Gastrocnemius medialis (tissue), 4 donors: ENCODE measurements at regions not wholly inside any gene's neighbourhood (a gene's known extent, or its start where the extent isn't known, plus 50 kb on each side); places are given as distances from the start of the nearest gene placed in this dataset.
"Not testable (repeated sequence)": the region's sequence is repeated elsewhere in the genome, so short reads cannot be mapped to it uniquely, and the experiment has no call there.

ENCODE experiments used
- ATAC-seq, 2 donors: fragments of 150-250 bp; one replicate each; pipeline ENCODE4 v1.9.1; 2016
- DNase-seq, 2 donors: peaks; one replicate each; pipeline ENCODE4 v3.0.0-alpha.2; 2019
- H3K27ac ChIP-seq, 4 donors: fragments of 200-600 bp; sonication (generic); 1 replicate in 1 of 4; 2 replicates in 3 of 4; pipeline ENCODE4 v1.5.1; 2016 to 2018; ENCODE audit warnings: mild to moderate bottlenecking in 2 of 4, moderate library complexity in 1 of 4
- H3K27me3 ChIP-seq, 3 donors: fragments of 200-600 bp; sonication (generic) in 2 of 3; 1 replicate in 1 of 3; 2 replicates in 2 of 3; pipeline versions ENCODE4 v1.5.1 to v1.6.0; 2016 to 2019; ENCODE audit warnings: mild to moderate bottlenecking in 1 of 3, moderate library complexity in 1 of 3
- H3K36me3 ChIP-seq, 2 donors: fragments of 200-600 bp; sonication (generic) in 1 of 2; one replicate each; pipeline ENCODE4 v1.5.1; 2017 to 2018
- H3K4me1 ChIP-seq, 2 donors: fragments of 200-600 bp; sonication (generic) in 1 of 2; one replicate each; pipeline ENCODE4 v1.5.1; 2016 to 2017; ENCODE audit warnings: mild to moderate bottlenecking in 2 of 2
- H3K4me3 ChIP-seq, 4 donors: fragments of 200-600 bp; sonication (generic) in 3 of 4; 1 replicate in 1 of 4; 2 replicates in 3 of 4; pipeline ENCODE4 v1.5.1; 2016 to 2019; ENCODE audit warnings: mild to moderate bottlenecking in 2 of 4
- H3K9me3 ChIP-seq, 3 donors: fragments of 200-600 bp; sonication (generic) in 2 of 3; 1 replicate in 1 of 3; 2 replicates in 2 of 3; pipeline ENCODE4 v1.5.1; 2016 to 2019
- POLR2A ChIP-seq, 2 donors: fragments of 450-650 bp; IDR thresholded peaks; one replicate each; pipeline ENCODE4 v1.6.1; 2017; ENCODE audit warnings: antibody characterized with exemption in 2 of 2, mild to moderate bottlenecking in 2 of 2, moderate library complexity in 2 of 2
- in situ Hi-C, 4 donors: fragments of 200-750 bp; cut with MboI; loops; one replicate each; pipeline versions ENCODE4 v1.15.0 to v1.8.0; 2017; ENCODE audit warnings: low sequenced_read_pairs in 4 of 4
- intact Hi-C: fragments of 100-400 bp; cut with DNase I; formaldehyde crosslinking; loops from one replicate; pipeline ENCODE4 v1.15.1; 2023; ENCODE audit warnings: low total_unique reads
- TF ChIP-seq, protein P1 (sequence below), 5 experiments: fragments of 450-650 bp in 3 of 5; fragments of 200-600 bp in 2 of 5; sonication (generic) in 2 of 5; IDR thresholded peaks in 4 of 5; conservative IDR thresholded peaks in 1 of 5; 1 replicate in 4 of 5; 2 replicates in 1 of 5; pipeline ENCODE4 v1.5.1; 2016 to 2019; ENCODE audit warnings: antibody characterized with exemption in 5 of 5, mild to moderate bottlenecking in 3 of 5, moderate library complexity in 3 of 5

DNA sequence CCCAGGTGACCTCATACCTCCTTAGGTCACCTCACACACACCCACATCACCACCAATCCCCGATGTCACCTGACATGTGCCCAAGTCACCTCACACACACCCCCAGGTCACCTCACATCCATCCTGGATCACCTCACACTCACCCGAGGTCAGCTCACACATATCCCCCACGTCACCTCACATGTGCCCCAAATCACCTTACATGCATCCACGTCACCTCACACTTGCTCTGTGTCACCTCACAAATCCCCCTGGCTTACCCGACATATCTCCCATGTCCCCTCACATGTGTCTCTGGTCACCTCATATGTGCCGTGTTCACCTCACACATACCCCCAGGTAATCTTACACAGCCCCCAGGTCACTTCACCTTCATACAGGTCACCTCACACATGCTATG, 864.6 kb downstream of the TMEM121 start:
- Histone ChIP-seq H3K36me3 (no peaks in the 10 kb centered on the region), H3K9me3 (no peaks in the 10 kb centered on the region), H3K4me1 (no peaks in the 10 kb centered on the region), H3K4me3 (no peak overlapping the region), H3K27ac (no peak overlapping the region), H3K27me3 (no peaks in the 10 kb centered on the region)
- no peak for TF ChIP-seq POLR2A (IDR thresholded peaks at IDR 0.05)
- TF ChIP-seq, protein P1, sequence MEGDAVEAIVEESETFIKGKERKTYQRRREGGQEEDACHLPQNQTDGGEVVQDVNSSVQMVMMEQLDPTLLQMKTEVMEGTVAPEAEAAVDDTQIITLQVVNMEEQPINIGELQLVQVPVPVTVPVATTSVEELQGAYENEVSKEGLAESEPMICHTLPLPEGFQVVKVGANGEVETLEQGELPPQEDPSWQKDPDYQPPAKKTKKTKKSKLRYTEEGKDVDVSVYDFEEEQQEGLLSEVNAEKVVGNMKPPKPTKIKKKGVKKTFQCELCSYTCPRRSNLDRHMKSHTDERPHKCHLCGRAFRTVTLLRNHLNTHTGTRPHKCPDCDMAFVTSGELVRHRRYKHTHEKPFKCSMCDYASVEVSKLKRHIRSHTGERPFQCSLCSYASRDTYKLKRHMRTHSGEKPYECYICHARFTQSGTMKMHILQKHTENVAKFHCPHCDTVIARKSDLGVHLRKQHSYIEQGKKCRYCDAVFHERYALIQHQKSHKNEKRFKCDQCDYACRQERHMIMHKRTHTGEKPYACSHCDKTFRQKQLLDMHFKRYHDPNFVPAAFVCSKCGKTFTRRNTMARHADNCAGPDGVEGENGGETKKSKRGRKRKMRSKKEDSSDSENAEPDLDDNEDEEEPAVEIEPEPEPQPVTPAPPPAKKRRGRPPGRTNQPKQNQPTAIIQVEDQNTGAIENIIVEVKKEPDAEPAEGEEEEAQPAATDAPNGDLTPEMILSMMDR (IDR thresholded peaks at IDR 0.05 in 4 of 5, conservative IDR thresholded peaks at IDR 0.05 in 1 of 5), result no peak
- intact Hi-C loops (no loop called here), in situ Hi-C loops (no loop called here)
- DNase-seq (no peak), ATAC-seq (no peak)

DNA sequence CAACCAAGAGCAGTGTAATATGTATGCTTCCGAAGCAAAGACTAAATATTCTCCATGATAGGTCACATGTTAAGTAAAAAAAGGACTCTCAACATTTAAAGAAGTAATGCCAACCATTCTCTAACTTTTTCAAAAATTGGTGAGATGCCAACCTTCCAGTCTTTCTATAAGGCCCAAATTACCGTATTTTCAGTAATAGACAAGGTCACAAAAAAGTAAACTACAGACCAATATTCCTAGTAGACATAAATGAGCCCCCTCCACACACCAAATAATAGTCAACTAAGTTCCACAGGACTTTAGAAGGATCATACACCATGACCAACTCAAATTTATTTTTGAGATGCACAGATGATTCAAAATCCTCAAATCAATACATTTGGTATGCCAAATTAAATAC, 867.4 kb downstream of the TMEM121 start:
- Histone ChIP-seq H3K4me1 (no peaks in the 10 kb centered on the region), H3K9me3 (no peaks in the 10 kb centered on the region), H3K27me3 (no peaks in the 10 kb centered on the region), H3K36me3 (no peaks in the 10 kb centered on the region), H3K4me3 (no peak overlapping the region), H3K27ac (no peak overlapping the region)
- ATAC-seq, result no peak
- intact Hi-C loops (no loop called here), in situ Hi-C loops (no loop called here)
- no peak for DNase-seq
- TF ChIP-seq, protein P1 (IDR thresholded peaks at IDR 0.05 in 4 of 5, conservative IDR thresholded peaks at IDR 0.05 in 1 of 5), result no peak
- TF ChIP-seq POLR2A (IDR thresholded peaks at IDR 0.05), result no peak

DNA sequence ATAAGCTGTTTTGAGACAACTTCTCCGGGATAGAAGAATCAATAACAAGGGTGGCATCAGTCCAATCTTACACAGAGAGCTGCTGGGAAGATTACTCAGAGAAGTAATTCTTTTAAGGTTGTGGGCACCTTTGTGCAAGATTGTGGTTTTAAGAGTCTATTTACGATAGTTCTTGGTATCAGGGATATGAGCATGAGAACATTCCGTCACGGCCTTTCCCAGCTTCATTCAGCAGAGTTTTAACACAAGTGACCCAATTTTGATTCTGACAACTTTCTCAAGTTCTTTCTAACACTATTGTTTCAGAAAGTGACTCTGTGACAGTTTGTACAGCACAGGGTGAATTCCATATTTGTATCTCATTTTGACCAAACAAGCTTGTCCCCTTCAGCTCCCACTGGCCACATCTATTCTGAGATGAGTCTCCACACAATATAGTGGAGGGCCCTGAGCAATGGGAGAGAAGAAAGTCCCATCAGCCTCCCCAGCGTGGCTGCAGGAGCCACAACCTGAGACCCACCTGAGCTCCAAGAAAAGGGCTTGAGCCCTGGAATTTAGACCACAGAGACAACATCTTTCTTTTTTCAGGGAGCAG, 869.2 kb downstream of the TMEM121 start:
- ATAC-seq (no peak), DNase-seq (no peak)
- Histone ChIP-seq H3K27me3 (no peaks in the 10 kb centered on the region), H3K9me3 (no peaks in the 10 kb centered on the region), H3K36me3 (no peaks in the 10 kb centered on the region), H3K4me3 (no peak overlapping the region), H3K4me1 (no peaks in the 10 kb centered on the region), H3K27ac (no peak overlapping the region)
- intact Hi-C loops, result no loop called here
- in situ Hi-C loops, result no loop called here
- no peak for TF ChIP-seq POLR2A (IDR thresholded peaks at IDR 0.05)
- TF ChIP-seq, protein P1 (IDR thresholded peaks at IDR 0.05 in 4 of 5, conservative IDR thresholded peaks at IDR 0.05 in 1 of 5), result no peak

DNA sequence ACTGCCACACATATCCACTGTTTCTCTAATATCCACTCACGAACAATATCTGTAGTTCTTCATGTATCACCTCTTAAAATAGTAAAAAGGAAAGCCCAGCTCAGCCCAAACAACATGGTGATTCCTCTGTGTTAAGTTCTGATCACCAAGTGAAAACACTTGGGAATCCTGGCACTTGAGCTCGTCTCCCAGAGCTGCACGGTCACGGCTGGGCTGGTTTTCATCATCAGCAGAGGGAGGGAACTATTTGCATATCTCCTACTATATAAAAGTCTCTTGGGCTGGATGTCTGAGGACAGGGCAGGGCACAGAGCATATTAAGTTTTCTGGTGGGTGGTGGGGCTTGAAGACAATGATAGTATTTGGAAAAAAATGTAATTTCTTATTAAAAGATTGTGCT, 870.6 kb downstream of the TMEM121 start:
- DNase-seq (no peak), ATAC-seq (no peak)
- H3K27ac ChIP-seq, result no peak overlapping the region
- no peaks in the 10 kb centered on the region for H3K4me1 ChIP-seq
- H3K36me3 ChIP-seq, result no peaks in the 10 kb centered on the region
- H3K27me3 ChIP-seq, result no peaks in the 10 kb centered on the region
- in situ Hi-C loops, result no loop called here
- no peak overlapping the region for H3K4me3 ChIP-seq
- no peaks in the 10 kb centered on the region for H3K9me3 ChIP-seq
- intact Hi-C loops, result no loop called here
- TF ChIP-seq, protein P1 (IDR thresholded peaks at IDR 0.05 in 4 of 5, conservative IDR thresholded peaks at IDR 0.05 in 1 of 5), result no peak
- TF ChIP-seq POLR2A (IDR thresholded peaks at IDR 0.05), result no peak

DNA sequence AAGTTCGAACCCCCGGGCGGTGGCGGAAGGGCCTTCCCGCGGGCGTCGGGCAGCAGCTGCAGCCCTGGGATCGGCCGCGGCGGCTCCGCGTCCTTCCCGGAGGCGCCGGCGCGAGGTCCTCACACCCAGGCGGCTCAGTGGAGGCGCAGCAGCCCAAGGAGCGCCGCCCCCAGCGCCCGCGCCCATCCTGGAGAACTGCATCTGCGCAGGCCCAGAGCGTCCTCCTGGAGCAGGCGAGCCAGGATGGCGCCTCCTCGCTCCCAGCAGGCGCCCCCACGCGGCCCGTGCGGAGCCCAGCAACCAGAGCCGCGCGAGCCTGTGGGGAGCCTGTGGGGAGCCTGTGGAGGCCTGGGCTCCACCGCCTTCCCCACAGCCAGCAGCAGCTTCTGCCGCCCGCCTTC, 872.5 kb downstream of the TMEM121 start:
- in situ Hi-C loops, intact Hi-C loops, DNase-seq: not testable (repeated sequence)

DNA sequence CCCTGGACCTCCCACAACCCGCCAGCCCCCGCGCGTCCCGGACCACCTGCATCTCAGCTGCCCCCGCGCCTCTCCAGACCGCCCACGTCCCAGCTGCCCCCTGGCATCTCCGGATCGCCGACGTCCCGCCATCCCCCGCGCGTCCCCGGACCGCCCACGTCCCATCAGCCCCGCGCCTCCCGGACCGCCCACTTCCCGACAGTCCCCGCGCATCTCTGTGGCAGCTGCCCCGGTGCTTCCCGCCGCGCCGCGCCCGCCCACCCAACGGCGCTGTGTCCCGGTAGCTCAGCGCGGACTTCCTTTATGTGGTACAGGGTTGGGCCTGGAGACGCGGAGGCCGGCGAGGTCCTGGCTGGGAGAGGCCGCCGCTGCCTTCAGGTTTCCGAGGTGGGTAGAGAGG, 874.9 kb downstream of the TMEM121 start:
- H3K4me1 ChIP-seq, H3K27ac ChIP-seq, H3K9me3 ChIP-seq, DNase-seq, ATAC-seq, H3K36me3 ChIP-seq, H3K4me3 ChIP-seq, in situ Hi-C loops, intact Hi-C loops, H3K27me3 ChIP-seq: not testable (repeated sequence)

More for the DNA sequence above, 872.5 kb downstream of the TMEM121 start:
- not testable (repeated sequence) for ATAC-seq, H3K36me3 ChIP-seq, H3K4me1 ChIP-seq, H3K27ac ChIP-seq, H3K9me3 ChIP-seq, H3K27me3 ChIP-seq, H3K4me3 ChIP-seq

DNA sequence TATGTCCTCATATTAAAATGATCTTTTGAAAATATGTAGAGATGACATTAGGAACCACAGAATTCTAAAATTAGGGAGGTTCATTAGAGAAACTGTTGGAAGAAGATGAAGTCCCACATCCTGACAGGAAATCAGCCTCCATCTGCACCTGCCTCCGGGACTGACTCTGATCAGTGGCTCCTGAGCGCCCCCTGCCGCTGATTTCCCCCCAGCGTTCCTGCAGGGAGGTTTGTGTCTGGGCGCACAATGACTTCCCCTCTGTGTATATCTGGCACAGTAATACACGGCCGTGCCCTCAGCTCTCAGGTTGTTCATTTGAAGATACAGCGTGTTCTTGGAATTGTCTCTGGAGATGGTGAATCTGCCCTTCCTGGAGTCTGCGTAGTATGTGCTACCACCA, 883.8 kb downstream of the TMEM121 start:
- H3K36me3 ChIP-seq, in situ Hi-C loops, H3K27me3 ChIP-seq, intact Hi-C loops, H3K27ac ChIP-seq, ATAC-seq, DNase-seq, H3K4me1 ChIP-seq, H3K9me3 ChIP-seq, H3K4me3 ChIP-seq: not testable (repeated sequence)
